Mononuclear cell (primary cell): ENCODE measurements at regions not wholly inside any gene's neighbourhood (a gene's known extent, or its start where the extent isn't known, plus 50 kb on each side); places are given as distances from the start of the nearest gene placed in this dataset.

Experiments
- H3K27me3 ChIP-seq: 2 replicates; pipeline ENCODE4 v1.6.0; 2011; ENCODE audit warnings: low read length, control low read depth; ENCODE audit not compliant: insufficient read depth
- H3K4me1 ChIP-seq: 2 replicates; pipeline ENCODE4 v1.5.1; 2011; ENCODE audit warnings: mild to moderate bottlenecking, low read length, control low read depth; ENCODE audit not compliant: insufficient read depth
- H3K4me3 ChIP-seq: 2 replicates; pipeline ENCODE4 v1.5.1; 2011; ENCODE audit warnings: mild to moderate bottlenecking, low read length, moderate library complexity
- H3K9me3 ChIP-seq: 2 replicates; pipeline ENCODE4 v1.5.1; 2011; ENCODE audit warnings: low read depth, mild to moderate bottlenecking, control low read depth, low read length

GRCh38 chr2:226274143-226274542, 525.5 kb downstream of the IRS1 start:
- Histone ChIP-seq H3K4me1 (no peaks in the 10 kb centered on the region), H3K9me3 (no peaks in the 10 kb centered on the region), H3K27me3 (no peaks in the 10 kb centered on the region), H3K4me3 (no peak overlapping the region)

GRCh38 chr2:226273440-226273839, 526.2 kb downstream of the IRS1 start:
- Histone ChIP-seq H3K4me1 (no peaks in the 10 kb centered on the region), H3K27me3 (no peaks in the 10 kb centered on the region), H3K9me3 (no peaks in the 10 kb centered on the region), H3K4me3 (no peak overlapping the region)

DNA sequence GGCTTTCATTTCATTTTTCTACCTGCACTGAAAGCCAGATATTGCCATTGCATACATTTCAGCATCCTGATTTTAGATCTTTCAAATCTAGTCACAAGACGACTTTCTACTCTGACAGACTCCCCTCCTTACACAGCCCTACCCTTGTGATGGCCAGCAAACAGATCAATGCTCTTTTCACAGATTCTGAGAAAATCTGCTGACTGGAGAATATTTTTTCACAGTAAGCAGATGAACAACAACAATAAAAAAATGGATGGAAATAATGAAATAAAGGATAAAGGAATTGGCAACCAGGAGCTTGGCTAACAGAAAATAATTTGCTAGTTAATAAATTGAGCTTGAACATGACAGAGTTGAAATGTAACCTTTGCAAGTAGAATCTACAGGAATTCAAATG, 527.2 kb downstream of the IRS1 start:
- Histone ChIP-seq H3K27me3 (no peaks in the 10 kb centered on the region), H3K4me3 (no peak overlapping the region), H3K9me3 (no peaks in the 10 kb centered on the region), H3K4me1 (no peaks in the 10 kb centered on the region)

GRCh38 chr2:226270285-226271058, 529.1 kb downstream of the IRS1 start:
- Histone ChIP-seq H3K9me3 (no peaks in the 10 kb centered on the region), H3K4me3 (no peak overlapping the region), H3K27me3 (no peaks in the 10 kb centered on the region), H3K4me1 (no peaks in the 10 kb centered on the region)

DNA sequence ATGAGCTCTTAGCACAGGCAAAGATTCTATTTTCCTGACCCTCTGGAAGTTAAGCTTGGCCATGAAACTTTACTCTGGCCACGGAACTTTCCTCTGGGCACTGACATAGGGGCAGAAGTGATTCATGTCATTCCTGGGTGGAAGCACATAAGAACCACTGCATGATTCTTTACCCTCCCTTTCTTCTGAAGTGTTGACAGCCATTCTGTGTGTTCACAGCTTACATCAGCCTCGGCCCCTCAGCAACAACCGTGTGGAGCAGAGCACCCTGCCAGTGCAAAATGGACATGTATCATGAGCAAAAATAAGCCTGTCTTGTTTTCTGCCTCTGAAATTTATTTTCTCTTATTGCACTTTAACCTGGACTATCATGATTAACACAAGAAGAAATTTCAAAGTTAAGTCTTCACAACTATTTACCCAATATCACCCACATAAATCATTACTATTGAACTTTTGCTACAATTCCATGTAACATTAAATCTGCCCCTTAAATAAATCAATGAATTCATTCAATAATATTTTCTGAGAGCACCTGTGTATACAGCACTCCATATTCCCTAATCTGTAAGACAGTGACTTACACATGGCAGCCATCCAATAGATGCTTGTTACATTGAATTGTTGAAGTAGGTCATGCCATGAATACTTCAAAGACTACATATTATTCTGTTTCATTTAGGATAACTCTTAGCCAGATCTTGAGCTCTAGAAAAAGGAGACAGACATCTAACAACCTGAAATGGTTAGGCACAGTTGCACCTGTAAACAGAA, 531.9 kb downstream of the IRS1 start:
- Histone ChIP-seq H3K27me3 (no peaks in the 10 kb centered on the region), H3K4me3 (no peak overlapping the region), H3K9me3 (no peaks in the 10 kb centered on the region), H3K4me1 (no peaks in the 10 kb centered on the region)

DNA sequence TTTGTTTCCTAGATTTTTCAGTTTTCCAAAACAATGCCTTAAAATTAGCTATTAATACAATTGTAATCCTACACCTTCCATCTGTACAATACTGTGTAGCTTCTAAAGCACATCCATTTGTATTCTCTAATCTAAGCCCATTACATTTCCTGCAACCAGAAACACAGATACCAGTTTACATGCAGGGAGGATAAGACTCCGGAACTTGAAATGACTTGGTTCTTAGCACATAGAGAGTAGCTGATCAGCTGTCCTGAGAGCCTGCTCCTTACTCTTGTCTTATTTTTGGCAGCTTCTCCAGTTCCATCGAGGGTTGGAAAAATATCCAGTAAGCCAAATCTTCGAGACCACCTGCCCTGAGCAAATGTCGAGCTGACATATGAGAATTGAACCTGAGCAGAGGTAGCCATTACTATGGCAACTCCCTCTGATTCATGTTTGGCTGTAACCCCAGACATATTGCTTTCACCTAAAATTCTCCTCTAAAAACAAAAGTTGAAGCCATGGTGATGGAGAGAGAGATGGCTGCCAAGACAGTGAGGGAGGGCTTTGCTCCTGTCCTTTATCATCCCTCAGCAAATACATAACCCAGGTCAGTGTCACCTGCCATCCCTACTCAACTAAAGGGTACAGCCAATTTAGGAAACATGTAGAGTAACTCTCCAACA, 542.8 kb downstream of the IRS1 start:
- no peaks in the 10 kb centered on the region for H3K4me1 ChIP-seq
- no peak overlapping the region for H3K4me3 ChIP-seq
- no peaks in the 10 kb centered on the region for H3K27me3 ChIP-seq
- no peaks in the 10 kb centered on the region for H3K9me3 ChIP-seq

- Histone ChIP-seq H3K4me1 (no peaks in the 10 kb centered on the region), H3K9me3 (no peaks in the 10 kb centered on the region), H3K27me3 (no peaks in the 10 kb centered on the region), H3K4me3 (no peak overlapping the region)
Observed at GRCh38 chr2:226256237-226256636, 543.4 kb downstream of the IRS1 start.

DNA sequence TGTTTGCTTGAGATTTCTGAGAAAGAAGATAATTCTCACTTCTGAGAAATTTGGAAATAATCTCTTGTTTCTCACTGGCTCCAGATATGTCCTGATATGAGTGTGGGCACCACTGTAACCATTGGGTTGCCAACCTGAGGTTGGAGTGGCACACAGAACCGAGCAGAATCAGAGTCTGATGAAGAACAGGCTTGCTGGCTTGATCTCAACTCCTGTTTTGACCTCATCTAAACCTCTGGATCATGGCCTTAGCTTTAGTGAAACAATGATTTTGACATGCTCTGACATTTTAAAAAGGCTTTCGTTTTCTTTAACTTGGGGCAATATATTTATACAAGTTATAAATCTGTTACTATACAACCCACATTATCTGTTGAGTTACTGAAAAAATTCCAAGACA, 548.0 kb downstream of the IRS1 start:
- Histone ChIP-seq H3K27me3 (no peaks in the 10 kb centered on the region), H3K9me3 (no peaks in the 10 kb centered on the region), H3K4me1 (no peaks in the 10 kb centered on the region), H3K4me3 (no peak overlapping the region)

- Histone ChIP-seq H3K9me3 (peaks cover 8% of the 10 kb centered on the region), H3K27me3 (no peaks in the 10 kb centered on the region), H3K4me1 (no peaks in the 10 kb centered on the region), H3K4me3 (no peak overlapping the region)
Observed at GRCh38 chr2:226247289-226248275, 552.0 kb downstream of the IRS1 start.

DNA sequence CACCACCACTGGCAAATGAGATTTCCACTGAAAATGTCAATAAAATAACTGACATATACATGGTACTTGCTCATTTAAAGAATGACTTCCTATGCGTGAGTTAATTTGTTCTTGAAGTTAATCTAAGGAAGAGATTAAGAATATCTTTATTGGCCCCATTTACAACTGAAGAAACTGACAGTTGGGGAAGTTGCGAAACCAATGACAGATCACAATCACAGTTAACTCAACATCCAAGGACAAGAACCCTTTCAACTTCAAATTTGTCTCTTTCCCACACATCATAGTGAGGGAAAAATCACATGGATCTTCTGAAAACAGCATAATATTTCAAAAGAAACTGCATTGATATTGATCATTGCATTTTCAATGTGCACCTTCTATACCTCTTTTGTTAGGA, 565.4 kb downstream of the IRS1 start:
- Histone ChIP-seq H3K4me3 (no peak overlapping the region), H3K9me3 (no peaks in the 10 kb centered on the region), H3K4me1 (no peaks in the 10 kb centered on the region), H3K27me3 (no peaks in the 10 kb centered on the region)

DNA sequence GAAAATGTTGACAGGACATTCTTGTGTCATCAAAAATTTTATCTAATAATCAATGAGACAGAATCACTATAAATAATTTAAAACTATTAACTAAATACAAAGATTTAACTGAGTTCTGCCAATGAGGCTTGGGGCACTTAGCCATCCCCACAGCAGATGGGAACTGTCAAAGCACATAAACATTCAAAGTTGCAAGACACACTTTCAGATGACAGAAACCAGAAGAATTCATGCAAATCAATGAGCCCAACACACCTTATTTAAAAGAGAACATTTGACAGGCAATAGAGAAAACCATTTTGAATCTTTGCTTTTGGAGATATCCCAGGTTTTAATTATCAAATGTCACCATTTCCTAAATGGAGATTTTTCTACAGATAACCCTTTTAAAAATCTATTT, 566.2 kb downstream of the IRS1 start:
- Histone ChIP-seq H3K4me1 (no peaks in the 10 kb centered on the region), H3K4me3 (no peak overlapping the region), H3K9me3 (no peaks in the 10 kb centered on the region), H3K27me3 (no peaks in the 10 kb centered on the region)

GRCh38 chr2:226228080-226228479, 571.5 kb downstream of the IRS1 start:
- Histone ChIP-seq H3K27me3 (no peaks in the 10 kb centered on the region), H3K4me3 (no peak overlapping the region), H3K4me1 (no peaks in the 10 kb centered on the region), H3K9me3 (no peaks in the 10 kb centered on the region)

DNA sequence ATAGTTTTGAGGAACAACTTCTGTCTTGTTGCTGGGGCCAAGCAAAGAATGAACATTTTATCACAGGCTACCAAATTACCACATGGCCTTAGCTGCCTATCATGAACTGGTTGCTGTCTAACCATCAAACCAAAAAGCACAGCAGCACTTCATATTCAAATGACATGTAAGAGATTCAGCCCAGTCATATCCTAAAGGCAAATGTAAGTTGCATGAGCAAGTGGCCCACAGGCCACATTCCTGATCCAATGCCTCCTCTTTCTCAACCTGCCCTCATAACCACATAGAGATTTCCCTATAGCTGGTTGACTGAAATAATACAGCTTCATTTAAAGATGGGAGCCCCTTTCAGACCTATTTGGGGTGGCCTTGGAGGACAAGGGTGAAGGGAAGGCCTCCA, 572.3 kb downstream of the IRS1 start:
- H3K9me3 ChIP-seq, result no peaks in the 10 kb centered on the region
- H3K4me3 ChIP-seq, result no peak overlapping the region
- H3K27me3 ChIP-seq, result no peaks in the 10 kb centered on the region
- H3K4me1 ChIP-seq, result no peaks in the 10 kb centered on the region

- no peaks in the 10 kb centered on the region for H3K4me1 ChIP-seq
- no peak overlapping the region for H3K4me3 ChIP-seq
- H3K9me3 ChIP-seq, result no peaks in the 10 kb centered on the region
- no peaks in the 10 kb centered on the region for H3K27me3 ChIP-seq
Observed at GRCh38 chr2:226223704-226224103, 575.9 kb downstream of the IRS1 start.
